NCI-H2029 (cell line): ENCODE measurements at regions not wholly inside any gene's neighbourhood (a gene's known extent, or its start where the extent isn't known, plus 50 kb on each side); places are given as distances from the start of the nearest gene placed in this dataset.
"Not testable (repeated sequence)": the region's sequence is repeated elsewhere in the genome, so short reads cannot be mapped to it uniquely, and the experiment has no call there.

Source experiments
- DNase-seq: peaks from one replicate; lab custom pipeline; 2025; lab: John Stamatoyannopoulos, UW

GRCh38 chr18:67455890-67456501 lies 60.5 kb downstream of the DSEL start:
- DNase-seq = no peak

DNA sequence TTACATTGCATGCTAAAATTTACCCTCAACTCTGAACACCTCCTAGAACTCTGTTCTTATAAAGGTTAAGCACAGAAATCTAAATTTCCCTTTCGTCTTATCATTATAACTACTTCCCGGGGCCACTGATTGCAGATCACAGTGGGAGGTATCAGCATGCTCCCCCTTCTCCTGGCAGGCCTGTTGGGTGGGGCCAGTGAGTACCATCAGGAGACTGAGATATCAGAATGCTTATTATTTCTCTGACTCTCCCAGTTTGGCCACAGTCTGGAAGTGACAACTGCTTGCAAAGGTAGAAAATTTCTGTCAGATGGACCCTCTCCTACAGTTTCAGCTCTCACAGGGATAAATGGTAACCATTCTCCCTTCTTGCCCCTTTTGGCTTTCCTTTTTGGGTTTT lies 62.6 kb downstream of the DSEL start:
- DNase-seq = no peak

DNA sequence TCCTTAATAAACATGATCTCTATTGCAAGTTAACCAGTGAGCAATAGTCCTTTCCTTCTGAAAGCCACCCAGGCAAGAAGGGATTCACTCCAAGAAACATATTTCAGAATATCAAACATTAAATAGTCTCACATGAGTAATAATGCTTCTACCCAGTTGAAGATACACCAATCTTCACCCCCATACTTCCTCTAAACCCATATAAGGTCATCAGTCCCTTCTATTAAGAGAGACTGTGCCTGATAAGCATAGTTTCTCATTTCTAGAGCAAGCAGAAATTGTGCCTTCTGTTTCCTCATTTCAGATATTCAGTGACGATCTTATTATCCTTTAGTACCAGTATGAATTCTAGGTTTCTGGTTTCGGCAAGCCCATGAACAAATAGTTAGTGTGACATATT lies 64.6 kb downstream of the DSEL start:
- DNase-seq = no peak

- not testable (repeated sequence) for DNase-seq
Observed at GRCh38 chr18:67451101-67451500, 65.4 kb downstream of the DSEL start.

- DNase-seq = no peak
Observed at GRCh38 chr18:67433971-67434370, 82.5 kb downstream of the DSEL start.

DNA sequence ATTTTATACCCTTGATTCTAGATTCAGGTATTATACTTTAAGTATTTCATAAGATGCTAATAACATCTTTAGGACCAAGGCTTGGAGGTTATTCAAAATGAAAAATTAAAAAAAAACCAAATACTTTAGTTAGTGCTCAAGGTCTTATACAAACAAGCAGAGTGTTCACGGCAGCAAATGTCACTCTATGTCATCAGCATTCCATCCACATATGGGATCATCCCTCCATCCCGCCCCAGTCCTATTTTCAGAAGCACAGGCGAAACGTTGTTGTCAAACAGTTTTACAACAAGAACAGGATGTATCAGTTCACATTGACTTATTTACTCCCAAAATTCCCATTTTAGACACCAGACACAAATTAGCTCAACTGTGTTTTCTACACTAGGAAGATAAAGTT lies 83.7 kb downstream of the DSEL start:
- no peak for DNase-seq

DNA sequence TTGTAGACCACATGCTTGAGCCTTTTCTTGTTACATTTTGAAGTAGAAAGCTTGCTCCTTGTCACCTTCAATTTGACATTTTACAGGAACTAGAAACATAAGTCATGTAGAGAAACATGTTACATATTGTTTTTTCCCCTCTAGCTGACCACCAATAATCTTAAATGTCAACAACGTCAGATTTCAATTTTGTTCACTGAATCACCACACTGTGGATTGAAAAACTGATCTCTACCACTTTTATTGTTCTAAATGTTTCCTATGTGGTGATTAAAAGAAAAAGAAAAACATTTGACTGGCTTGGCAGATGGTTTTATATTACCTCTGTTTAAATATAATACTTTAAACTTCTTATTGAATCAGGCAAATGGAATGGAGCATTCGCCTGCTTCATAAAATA lies 87.7 kb downstream of the DSEL start:
- DNase-seq = no peak

DNA sequence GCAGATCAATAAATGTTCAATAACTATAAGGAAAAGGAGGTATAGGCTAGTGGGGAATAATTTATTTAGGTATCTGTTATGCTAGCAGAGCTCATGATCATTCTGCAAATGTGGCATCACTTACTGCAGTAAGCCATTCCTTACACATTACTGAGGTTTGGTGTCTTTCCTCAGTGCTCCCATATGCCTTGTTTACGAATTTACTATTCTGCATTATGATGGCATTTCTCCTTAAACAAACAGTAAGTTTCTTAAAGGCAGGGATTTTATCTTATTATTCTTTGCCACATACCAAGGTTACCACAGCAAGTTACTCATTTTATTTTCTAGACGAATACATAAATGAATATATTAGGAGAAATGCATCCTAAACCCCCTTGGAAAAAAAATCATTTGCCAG lies 88.4 kb downstream of the DSEL start:
- no peak for DNase-seq

- DNase-seq = no peak
Observed at GRCh38 chr18:67426486-67426885, 90.0 kb downstream of the DSEL start.

DNA sequence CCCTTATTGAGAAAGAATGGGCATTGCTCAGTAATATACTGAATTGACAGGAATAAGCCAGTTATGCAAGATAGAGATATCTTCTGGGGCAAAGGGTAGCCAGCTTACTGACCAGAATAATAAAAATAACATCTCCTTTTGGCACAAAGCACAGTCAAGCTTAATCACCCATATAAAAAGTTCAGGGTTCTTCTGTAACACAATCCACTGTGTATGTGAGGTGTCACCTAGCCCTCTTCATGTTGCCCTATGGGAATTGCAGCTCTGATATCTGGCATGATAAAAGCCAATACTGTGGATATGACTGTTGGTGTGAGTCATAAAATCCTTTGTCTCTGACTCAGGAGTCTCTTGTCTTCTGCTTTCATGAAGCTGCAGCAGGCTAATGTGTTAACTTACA lies 90.8 kb downstream of the DSEL start:
- DNase-seq = no peak

DNA sequence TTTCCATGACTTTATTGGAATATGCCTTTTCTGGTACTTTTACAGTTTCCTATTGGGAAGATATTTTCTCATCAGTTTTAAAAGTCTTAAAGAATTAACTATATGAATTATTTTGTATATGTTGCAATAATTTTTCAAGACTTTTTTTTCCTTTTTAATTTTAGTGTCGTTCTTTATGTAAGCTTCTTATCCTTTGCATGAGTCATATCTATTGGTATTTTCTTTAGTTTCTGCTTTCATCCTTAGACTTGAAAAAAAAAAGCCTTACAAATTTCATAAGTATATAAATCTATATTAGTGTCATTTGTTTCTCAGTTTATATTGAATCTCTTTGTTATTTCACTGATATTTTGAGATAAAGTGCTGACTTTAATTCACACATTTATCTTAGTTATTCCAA lies 94.9 kb downstream of the DSEL start:
- DNase-seq = no peak

GRCh38 chr18:67417864-67418523 lies 98.5 kb downstream of the DSEL start:
- no peak for DNase-seq

- DNase-seq = no peak
Observed at GRCh38 chr18:67411116-67411515, 105.4 kb downstream of the DSEL start.

DNA sequence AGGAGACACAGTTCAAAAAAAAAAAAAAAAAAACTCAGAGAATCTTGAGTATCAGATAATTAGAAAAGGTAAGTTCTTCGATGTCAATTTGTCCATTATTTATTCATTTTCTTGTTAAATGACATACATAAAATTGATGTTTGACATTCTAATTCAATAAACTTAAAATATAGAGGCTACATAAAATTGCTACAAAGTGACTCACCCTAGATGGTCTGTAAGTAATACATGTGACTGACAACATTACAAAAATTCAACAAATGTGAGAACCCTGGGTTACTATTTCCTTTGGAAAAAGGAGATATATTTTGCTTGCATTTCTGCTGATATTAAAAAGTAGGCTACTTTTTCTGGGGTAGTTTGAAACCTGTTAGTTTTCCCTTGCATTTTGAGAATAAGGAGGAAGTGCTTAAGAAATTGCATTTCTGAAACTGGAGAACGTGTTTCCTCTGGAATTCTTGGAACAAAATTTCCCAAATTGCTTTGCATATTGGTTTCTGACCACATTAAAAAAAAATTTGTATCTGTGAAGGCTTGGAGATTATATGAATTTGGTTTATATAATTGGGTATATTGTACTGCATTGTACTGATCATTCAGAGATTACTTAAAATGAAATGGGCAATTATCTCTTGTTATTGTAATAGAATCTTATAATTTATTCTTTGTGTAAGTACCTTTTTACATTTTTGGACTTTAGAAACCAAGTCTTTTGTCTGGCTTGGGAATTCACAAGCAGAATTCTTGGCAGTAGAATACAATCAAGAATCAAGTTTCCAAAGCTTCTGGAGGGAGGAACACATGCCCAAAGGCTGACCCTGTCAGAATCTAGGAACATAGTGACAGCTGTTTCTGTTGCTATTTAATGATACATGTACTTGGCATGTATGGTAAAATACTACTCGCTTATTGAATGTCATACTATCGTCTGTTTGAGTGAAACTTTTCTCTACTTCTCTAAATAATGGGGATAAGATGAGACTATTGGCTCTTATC lies 106.1 kb downstream of the DSEL start:
- DNase-seq = no peak

GRCh38 chr18:67408240-67408639 lies 108.3 kb downstream of the DSEL start:
- no peak for DNase-seq

- DNase-seq = no peak
Observed at GRCh38 chr18:67406714-67407113, 109.8 kb downstream of the DSEL start.

- DNase-seq = no peak
Observed at GRCh38 chr18:67402543-67402942, 114.0 kb downstream of the DSEL start.

- DNase-seq = no peak
Observed at GRCh38 chr18:67400502-67401117, 115.9 kb downstream of the DSEL start.

DNA sequence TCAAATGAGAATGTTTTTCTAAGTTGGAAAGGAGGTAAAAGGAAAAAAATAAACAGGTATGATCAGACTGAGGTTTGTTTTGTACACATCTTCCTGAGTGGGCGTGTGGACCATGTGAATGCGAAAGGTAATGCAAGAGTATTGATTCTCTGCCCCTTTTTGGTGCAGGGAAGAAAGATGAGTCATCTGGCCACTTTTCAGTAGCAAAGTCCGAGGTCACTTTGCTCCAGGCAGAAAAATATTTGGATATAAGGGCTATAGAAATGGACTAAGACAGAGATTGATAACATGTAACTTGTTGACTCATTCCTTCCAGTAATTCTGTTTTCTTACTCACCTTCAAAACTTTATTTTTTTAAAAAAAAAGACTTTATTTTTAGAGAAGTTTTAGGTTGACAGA lies 130.5 kb downstream of the DSEL start:
- DNase-seq = no peak

- no peak for DNase-seq
Observed at GRCh38 chr18:67385455-67385854, 131.1 kb downstream of the DSEL start.

- not testable (repeated sequence) for DNase-seq
Observed at GRCh38 chr18:67384057-67384456, 132.5 kb downstream of the DSEL start.

- DNase-seq = no peak
Observed at GRCh38 chr18:67381608-67382150, 134.8 kb downstream of the DSEL start.
